Spleen (tissue), 11 donors: ENCODE measurements at regions not wholly inside any gene's neighbourhood (a gene's known extent, or its start where the extent isn't known, plus 50 kb on each side); places are given as distances from the start of the nearest gene placed in this dataset.

Source experiments
- DNase-seq: peaks from one replicate; pipeline ENCODE4 v3.0.0-alpha.2; 2020
- H3K27ac ChIP-seq, 8 donors: fragments of 200-600 bp; sonication (generic) in 7 of 8; 1 replicate in 4 of 8; 2 replicates in 4 of 8; pipeline versions ENCODE4 v1.5.0 to v1.8.0; 2016 to 2021; ENCODE audit warnings: inconsistent platforms in 4 of 8, mild to moderate bottlenecking in 4 of 8, moderate library complexity in 1 of 8
- H3K27me3 ChIP-seq, 7 donors: fragments of 200-600 bp; sonication (generic) in 6 of 7; replicated peaks in 1 of 7; 1 replicate in 4 of 7; 2 replicates in 3 of 7; pipeline versions ENCODE4 v1.5.0 to v1.8.0; 2016 to 2021; ENCODE audit warnings: inconsistent platforms in 3 of 7, mild to moderate bottlenecking in 1 of 7
- H3K36me3 ChIP-seq, 6 donors: fragments of 200-600 bp; sonication (generic) in 5 of 6; 1 replicate in 4 of 6; 2 replicates in 2 of 6; pipeline versions ENCODE4 v1.5.0 to v1.8.0; 2016 to 2021; ENCODE audit warnings: inconsistent platforms in 2 of 6
- H3K4me1 ChIP-seq, 6 donors: fragments of 200-600 bp; sonication (generic) in 5 of 6; 1 replicate in 3 of 6; 2 replicates in 3 of 6; pipeline versions ENCODE4 v1.5.0 to v1.8.0; 2016 to 2021; ENCODE audit warnings: inconsistent platforms in 3 of 6
- H3K4me3 ChIP-seq, 8 donors: fragments of 200-600 bp; sonication (generic) in 7 of 8; 1 replicate in 4 of 8; 2 replicates in 4 of 8; pipeline versions ENCODE4 v1.5.0 to v1.8.0; 2016 to 2021; ENCODE audit warnings: inconsistent platforms in 4 of 8, mild to moderate bottlenecking in 4 of 8, moderate library complexity in 2 of 8
- H3K9me3 ChIP-seq, 8 donors: fragments of 200-600 bp; sonication (generic) in 7 of 8; 1 replicate in 4 of 8; 2 replicates in 4 of 8; pipeline versions ENCODE4 v1.5.0 to v1.8.0; 2016 to 2021; ENCODE audit warnings: inconsistent platforms in 4 of 8
- CTCF ChIP-seq, 11 experiments: fragments of 200-600 bp in 7 of 11; fragments of 450-650 bp in 4 of 11; sonication (generic) in 4 of 11; IDR thresholded peaks in 8 of 11; conservative IDR thresholded peaks in 3 of 11; 1 replicate in 7 of 11; 2 replicates in 4 of 11; pipeline versions ENCODE4 v1.4.0 to v1.8.0; 2016 to 2021; ENCODE audit warnings: antibody characterized with exemption in 11 of 11, inconsistent platforms in 4 of 11, mild to moderate bottlenecking in 1 of 11
- POLR2A ChIP-seq, 3 donors: fragments of 450-650 bp; IDR thresholded peaks; one replicate each; pipeline ENCODE4 v1.5.1; 2017; ENCODE audit warnings: antibody characterized with exemption in 3 of 3, mild to moderate bottlenecking in 1 of 3
- POLR2AphosphoS5 ChIP-seq, 3 donors: sonication (generic); formaldehyde crosslinking; IDR thresholded peaks; one replicate each; pipeline ENCODE4 v1.5.1; 2017; ENCODE audit warnings: antibody characterized with exemption in 3 of 3
- WGBS, 5 donors: extraction: QIAGEN DNeasy Blood & Tissue Kit in 3 of 5; methylation state at CpG; one replicate each; pipeline versions ENCODE4 v1.1.5 to v1.1.7; 2013 to 2018; 5-methylcytosine and 5-hydroxymethylcytosine counted together
- intact Hi-C: fragments of 100-400 bp; cut with DNase I; formaldehyde crosslinking; loops from one replicate; pipeline ENCODE4 v1.15.0; 2023; ENCODE audit warnings: low total_unique reads
- donor health status: healthy with polysubstance abuse.
- donor health status: DM: no; HTN: no; CAD: no; lungs with moderate emphysema.
- donor health status: DM: no; HTN: no; CAD: no.
- donor health status: Bipolar disorder and iron deficiency.
- donor health status: healthy.
- donor health status: DM: no; HTN: no; CAD: no.
- donor health status: DM: yes; HTN: yes; CAD: no.

GRCh38 chr6:67875877-67876383 lies 759.2 kb upstream of the ADGRB3 start:
- H3K36me3 ChIP-seq = no peaks in the 10 kb centered on the region
- H3K9me3 ChIP-seq = peaks cover 0 to 33% (median 18%) of the 10 kb centered on the region in 8 donors
- no peaks in the 10 kb centered on the region for H3K4me1 ChIP-seq
- no peak for TF ChIP-seq POLR2A (IDR thresholded peaks at IDR 0.05)
- TF ChIP-seq POLR2AphosphoS5 (IDR thresholded peaks at IDR 0.05) = no peak
- TF ChIP-seq CTCF (IDR thresholded peaks at IDR 0.05 in 8 of 11, conservative IDR thresholded peaks at IDR 0.05 in 3 of 11) = no peak
- intact Hi-C loops = no loop called here
- H3K27ac ChIP-seq = no peak overlapping the region
- no peak for DNase-seq
- H3K27me3 ChIP-seq = no peaks in the 10 kb centered on the region
- no peak overlapping the region for H3K4me3 ChIP-seq

- Histone ChIP-seq H3K4me1 (no peaks in the 10 kb centered on the region), H3K36me3 (no peaks in the 10 kb centered on the region), H3K27me3 (no peaks in the 10 kb centered on the region), H3K4me3 (no peak overlapping the region), H3K27ac (no peak overlapping the region), H3K9me3 (peaks cover 0 to 24% (median 10%) of the 10 kb centered on the region in 8 donors)
- no peak for DNase-seq
- TF ChIP-seq CTCF (IDR thresholded peaks at IDR 0.05 in 8 of 11, conservative IDR thresholded peaks at IDR 0.05 in 3 of 11) (no peak), POLR2A (IDR thresholded peaks at IDR 0.05) (no peak), POLR2AphosphoS5 (IDR thresholded peaks at IDR 0.05) (no peak)
- intact Hi-C loops = no loop called here
Measured at GRCh38 chr6:67870321-67870720, 764.8 kb upstream of the ADGRB3 start.

GRCh38 chr6:67863346-67863745 lies 771.7 kb upstream of the ADGRB3 start:
- Histone ChIP-seq H3K4me1 (no peaks in the 10 kb centered on the region), H3K9me3 (peaks cover 0 to 18% (median 2%) of the 10 kb centered on the region in 8 donors), H3K36me3 (no peaks in the 10 kb centered on the region), H3K27me3 (no peaks in the 10 kb centered on the region), H3K27ac (no peak overlapping the region), H3K4me3 (no peak overlapping the region)
- 81 to 95% (median 89%) methylated on average over 2 of the region's 2 CpGs for WGBS, 5 donors
- no peak for DNase-seq
- intact Hi-C loops = no loop called here
- TF ChIP-seq POLR2A (IDR thresholded peaks at IDR 0.05) (no peak), POLR2AphosphoS5 (IDR thresholded peaks at IDR 0.05) (no peak), CTCF (IDR thresholded peaks at IDR 0.05 in 8 of 11, conservative IDR thresholded peaks at IDR 0.05 in 3 of 11) (no peak)

GRCh38 chr6:67854098-67854497 lies 781.0 kb upstream of the ADGRB3 start:
- H3K4me1 ChIP-seq = no peaks in the 10 kb centered on the region
- no peaks in the 10 kb centered on the region for H3K36me3 ChIP-seq
- no peak overlapping the region for H3K4me3 ChIP-seq
- TF ChIP-seq POLR2A (IDR thresholded peaks at IDR 0.05) (no peak), POLR2AphosphoS5 (IDR thresholded peaks at IDR 0.05) (no peak)
- intact Hi-C loops = no loop called here
- no peaks in the 10 kb centered on the region for H3K27me3 ChIP-seq
- H3K9me3 ChIP-seq = peaks cover 0 to 12% (median 4%) of the 10 kb centered on the region in 8 donors
- DNase-seq = no peak
- H3K27ac ChIP-seq = no peak overlapping the region

- no peak for DNase-seq
- WGBS, 5 donors = 88 to 94% (median 92%) methylated on average over 2 of the region's 2 CpGs
- Histone ChIP-seq H3K36me3 (no peaks in the 10 kb centered on the region), H3K4me3 (no peak overlapping the region), H3K27ac (no peak overlapping the region), H3K4me1 (no peaks in the 10 kb centered on the region), H3K9me3 (peaks cover 0 to 47% (median 28%) of the 10 kb centered on the region in 8 donors), H3K27me3 (no peaks in the 10 kb centered on the region)
- no peak for TF ChIP-seq CTCF (IDR thresholded peaks at IDR 0.05 in 8 of 11, conservative IDR thresholded peaks at IDR 0.05 in 3 of 11)
- TF ChIP-seq POLR2A (IDR thresholded peaks at IDR 0.05) = no peak
- TF ChIP-seq POLR2AphosphoS5 (IDR thresholded peaks at IDR 0.05) = no peak
- intact Hi-C loops = no loop called here
Measured at GRCh38 chr6:67839818-67840217, 795.3 kb upstream of the ADGRB3 start.
